ENCODE measurements at regions not wholly inside any gene's neighbourhood (a gene's known extent, or its start where the extent isn't known, plus 50 kb on each side); places are given as distances from the start of the nearest gene placed in this dataset.

DNA sequence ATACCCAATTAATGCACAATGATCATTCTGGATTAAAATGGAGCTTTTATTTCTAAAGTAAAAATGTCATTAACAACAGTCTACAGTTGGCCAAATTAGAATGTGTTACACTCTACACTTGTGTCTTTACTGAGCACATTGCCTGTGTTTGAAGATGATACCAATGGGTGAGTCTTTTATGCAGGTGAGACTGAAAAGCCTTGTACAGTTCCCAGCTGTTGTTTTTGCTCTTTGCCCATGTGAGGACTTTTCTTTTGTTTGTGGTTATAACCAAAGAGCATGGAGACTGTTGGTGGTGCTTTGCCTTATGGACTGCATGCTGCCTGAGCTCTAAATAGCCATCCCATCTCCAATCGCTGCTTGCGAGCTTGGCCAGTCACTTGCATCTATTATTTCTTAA, 264.5 kb downstream of the GATA3 start:
- no peak for DNase-seq
- Mint-ChIP-seq H3K36me3 (ENCODE audit: low read depth) (no peaks in the 10 kb centered on the region), H3K9me3 (peaks cover 5% of the 10 kb centered on the region), H3K27me3 (ENCODE audit: low read depth, poor library complexity) (peaks cover 5% of the 10 kb centered on the region), H3K27ac (no peak overlapping the region), H3K4me3 (no peak overlapping the region), H3K4me1 (peaks cover 12% of the 10 kb centered on the region)
- TF ChIP-seq, protein P1, sequence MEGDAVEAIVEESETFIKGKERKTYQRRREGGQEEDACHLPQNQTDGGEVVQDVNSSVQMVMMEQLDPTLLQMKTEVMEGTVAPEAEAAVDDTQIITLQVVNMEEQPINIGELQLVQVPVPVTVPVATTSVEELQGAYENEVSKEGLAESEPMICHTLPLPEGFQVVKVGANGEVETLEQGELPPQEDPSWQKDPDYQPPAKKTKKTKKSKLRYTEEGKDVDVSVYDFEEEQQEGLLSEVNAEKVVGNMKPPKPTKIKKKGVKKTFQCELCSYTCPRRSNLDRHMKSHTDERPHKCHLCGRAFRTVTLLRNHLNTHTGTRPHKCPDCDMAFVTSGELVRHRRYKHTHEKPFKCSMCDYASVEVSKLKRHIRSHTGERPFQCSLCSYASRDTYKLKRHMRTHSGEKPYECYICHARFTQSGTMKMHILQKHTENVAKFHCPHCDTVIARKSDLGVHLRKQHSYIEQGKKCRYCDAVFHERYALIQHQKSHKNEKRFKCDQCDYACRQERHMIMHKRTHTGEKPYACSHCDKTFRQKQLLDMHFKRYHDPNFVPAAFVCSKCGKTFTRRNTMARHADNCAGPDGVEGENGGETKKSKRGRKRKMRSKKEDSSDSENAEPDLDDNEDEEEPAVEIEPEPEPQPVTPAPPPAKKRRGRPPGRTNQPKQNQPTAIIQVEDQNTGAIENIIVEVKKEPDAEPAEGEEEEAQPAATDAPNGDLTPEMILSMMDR (IDR thresholded peaks at IDR 0.05): no peak

DNA sequence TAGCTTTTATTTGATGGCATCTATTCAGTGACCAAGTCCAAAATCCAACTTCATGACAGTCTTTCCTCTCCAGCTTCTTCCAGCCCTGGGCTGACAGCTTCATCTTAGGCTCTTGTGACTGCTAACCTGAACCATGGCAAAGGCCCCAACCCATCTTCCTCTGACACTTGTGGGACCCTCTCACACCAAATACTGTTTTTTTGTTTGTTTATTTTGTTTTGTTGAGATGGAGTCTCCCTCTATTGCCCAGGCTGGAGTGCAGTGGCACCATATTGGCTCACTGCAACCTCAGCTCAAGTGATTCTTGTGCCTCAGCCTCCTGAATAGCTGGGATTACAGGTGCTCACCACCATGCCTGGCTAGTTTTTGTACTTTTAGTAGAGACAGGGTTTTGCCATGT, 265.2 kb downstream of the GATA3 start:
- H3K4me1 Mint-ChIP-seq: peaks cover 14% of the 10 kb centered on the region
- TF ChIP-seq, protein P1 (IDR thresholded peaks at IDR 0.05): no peak
- peaks cover 5% of the 10 kb centered on the region for H3K9me3 Mint-ChIP-seq
- DNase-seq: no peak
- H3K27me3 Mint-ChIP-seq (ENCODE audit: low read depth, poor library complexity): peaks cover 5% of the 10 kb centered on the region
- H3K27ac Mint-ChIP-seq: no peak overlapping the region
- H3K4me3 Mint-ChIP-seq: no peak overlapping the region
- no peaks in the 10 kb centered on the region for H3K36me3 Mint-ChIP-seq (ENCODE audit: low read depth)

- Mint-ChIP-seq H3K4me1 (peaks cover 14% of the 10 kb centered on the region), H3K36me3 (ENCODE audit: low read depth) (no peaks in the 10 kb centered on the region), H3K9me3 (peaks cover 5% of the 10 kb centered on the region), H3K27me3 (ENCODE audit: low read depth, poor library complexity) (peaks cover 15% of the 10 kb centered on the region), H3K27ac (no peak overlapping the region), H3K4me3 (no peak overlapping the region)
- DNase-seq: no peak
- TF ChIP-seq, protein P1 (IDR thresholded peaks at IDR 0.05): no peak
Measured at GRCh38 chr10:8321990-8322389, 267.5 kb downstream of the GATA3 start.

- H3K9me3 Mint-ChIP-seq: peaks cover 5% of the 10 kb centered on the region
- H3K36me3 Mint-ChIP-seq (ENCODE audit: low read depth): no peaks in the 10 kb centered on the region
- H3K4me3 Mint-ChIP-seq: no peak overlapping the region
- TF ChIP-seq, protein P1 (IDR thresholded peaks at IDR 0.05): no peak
- peaks cover 14% of the 10 kb centered on the region for H3K4me1 Mint-ChIP-seq
- DNase-seq: no peak
- H3K27ac Mint-ChIP-seq: no peak overlapping the region
- H3K27me3 Mint-ChIP-seq (ENCODE audit: low read depth, poor library complexity): peaks cover 27% of the 10 kb centered on the region
Measured at GRCh38 chr10:8323428-8324054, 269.1 kb downstream of the GATA3 start.

DNA sequence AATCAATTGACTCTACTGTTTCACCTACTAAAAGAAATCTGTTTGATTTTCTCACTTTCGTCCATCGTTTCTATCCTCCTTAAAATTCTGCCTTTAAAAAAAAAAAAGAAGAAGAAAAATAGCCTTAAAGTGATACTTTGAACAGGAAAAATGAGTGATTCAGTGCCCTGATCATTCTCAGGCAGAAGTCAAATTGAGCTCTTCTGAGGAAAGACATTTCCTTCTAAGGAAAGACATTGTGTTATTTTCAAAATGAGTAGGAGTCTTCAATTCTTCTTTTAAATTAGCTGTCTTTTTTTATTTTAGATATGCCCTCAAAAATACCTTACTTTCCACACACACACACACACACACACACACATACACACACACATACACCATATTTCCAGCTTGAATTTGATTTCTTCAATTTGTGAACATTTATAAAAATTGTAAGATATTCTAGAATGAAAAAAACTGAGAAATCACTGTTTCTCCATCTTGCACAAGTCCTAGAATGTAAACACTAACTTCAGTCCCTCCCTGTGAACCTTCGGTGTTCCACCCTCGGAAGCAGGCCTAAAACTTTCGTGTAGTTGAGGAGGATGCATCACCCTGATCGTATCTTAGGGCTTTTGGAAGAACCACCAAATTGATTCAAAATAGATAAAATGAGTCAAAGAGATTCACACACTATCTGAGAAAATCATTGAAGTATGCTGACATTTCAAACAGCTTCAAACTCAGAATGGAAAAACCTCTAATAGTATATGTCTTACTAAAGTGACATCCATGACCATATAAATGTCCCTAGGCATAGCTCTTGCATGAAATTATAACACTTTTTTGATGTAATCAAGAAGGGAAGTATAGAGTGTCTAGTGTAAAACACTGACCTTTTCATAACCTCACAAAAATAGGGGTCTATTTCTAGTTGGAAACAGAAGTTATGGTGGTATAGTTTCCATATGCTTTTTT, 270.8 kb downstream of the GATA3 start:
- no peak for DNase-seq
- no peak overlapping the region for H3K27ac Mint-ChIP-seq
- H3K36me3 Mint-ChIP-seq (ENCODE audit: low read depth): no peaks in the 10 kb centered on the region
- peaks cover 14% of the 10 kb centered on the region for H3K4me1 Mint-ChIP-seq
- peaks cover 40% of the 10 kb centered on the region for H3K27me3 Mint-ChIP-seq (ENCODE audit: low read depth, poor library complexity)
- H3K4me3 Mint-ChIP-seq: no peak overlapping the region
- TF ChIP-seq, protein P1 (IDR thresholded peaks at IDR 0.05): no peak
- H3K9me3 Mint-ChIP-seq: peaks cover 3% of the 10 kb centered on the region

Measured in nephron progenitor cell (in vitro differentiated cells).